GM12878 (cell line): ENCODE measurements at regions not wholly inside any gene's neighbourhood (a gene's known extent, or its start where the extent isn't known, plus 50 kb on each side); places are given as distances from the start of the nearest gene placed in this dataset.

Experiments used
- ATAC-seq: fragments of 200-7000 bp; cut with Tn5 transposase; 3 replicates; pipeline ENCODE4 v1.9.1; 2020; ENCODE audit warnings: mild to moderate bottlenecking, moderate library complexity
- BruUV-seq: library from RNA; stranded (reverse); fragments of 400-500 nt; replicated peaks from 2 replicates; lab custom pipeline; 2021; lab: Mats Ljungman, UMichigan
- CTCF ChIA-PET: fragments of 300-600 bp; sonication (Branson Sonifier 250); formaldehyde crosslinking; extraction: SDS; loops from one replicate; lab custom pipeline; 2021; ENCODE audit warnings: inconsistent platforms; lab: Yijun Ruan, JAX
- POLR2A ChIA-PET: fragments of 350-600 bp; formaldehyde crosslinking; extraction: SDS; loops from one replicate; lab custom pipeline; 2021; ENCODE audit warnings: inconsistent platforms; lab: Charles Lee
- RAD21 ChIA-PET: fragments of 300-600 bp; sonication (Branson Sonifier 250); formaldehyde crosslinking; loops from one replicate; lab custom pipeline; 2023; ENCODE audit warnings: antibody characterized with exemption; ENCODE audit not compliant: unreplicated experiment; lab: Charles Lee
- SMC1A ChIA-PET: fragments of 300-600 bp; sonication (Branson Sonifier 250); formaldehyde crosslinking; loops from one replicate; lab custom pipeline; 2023; ENCODE audit not compliant: unreplicated experiment, uncharacterized antibody; lab: Charles Lee
- DNase-seq: peaks from one replicate; pipeline ENCODE4 v3.0.0-alpha.2; 2011; ENCODE audit warnings: low read depth, low spot score
- FAIRE-seq: peaks from 3 replicates; lab custom pipeline; 2011; peaks lifted over from hg19 to GRCh38; lab: Jason Lieb, UNC
- H2AFZ ChIP-seq: 2 replicates; pipeline ENCODE4 v1.6.0; 2011; ENCODE audit warnings: low read depth, low read length, control low read depth; ENCODE audit not compliant: control insufficient read depth
- H3K27ac ChIP-seq: 2 replicates; pipeline ENCODE4 v1.5.1; 2011; ENCODE audit warnings: control low read depth; ENCODE audit not compliant: control insufficient read depth, insufficient read depth
- H3K27me3 ChIP-seq, 2 experiments: replicated peaks in 1 of 2; 2 replicates each; pipeline versions ENCODE4 v1.6.0 to v1.6.1; 2011; ENCODE audit warnings: low read length in 1 of 2; ENCODE audit not compliant: control insufficient read depth in 2 of 2, insufficient read depth in 2 of 2
- H3K36me3 ChIP-seq, 2 experiments: 2 replicates each; pipeline ENCODE4 v1.5.1; 2011; ENCODE audit warnings: low read length in 1 of 2; ENCODE audit not compliant: control insufficient read depth in 2 of 2, insufficient read depth in 2 of 2
- H3K4me1 ChIP-seq: 2 replicates; pipeline ENCODE4 v1.6.1; 2011; ENCODE audit warnings: mild to moderate bottlenecking, low read length, moderate library complexity, mixed read lengths; ENCODE audit not compliant: control insufficient read depth, insufficient read depth
- H3K4me2 ChIP-seq: 2 replicates; pipeline ENCODE4 v1.6.0; 2011; ENCODE audit warnings: control low read depth; ENCODE audit not compliant: control insufficient read depth, insufficient read depth
- H3K4me3 ChIP-seq: fragments of 200-600 bp; sonication (generic); 2 replicates; pipeline ENCODE4 v1.5.1; 2016
- H3K79me2 ChIP-seq: 2 replicates; pipeline ENCODE4 v1.6.0; 2011; ENCODE audit warnings: low read length; ENCODE audit not compliant: control insufficient read depth, insufficient read depth
- H3K9ac ChIP-seq: 2 replicates; pipeline ENCODE4 v1.8.0; 2011; ENCODE audit warnings: low read length, control low read depth, mixed read lengths; ENCODE audit not compliant: control insufficient read depth, insufficient read depth
- H3K9me3 ChIP-seq: replicated peaks from 3 replicates; pipeline ENCODE4 v1.5.1; 2011; ENCODE audit warnings: mild to moderate bottlenecking, low read length; ENCODE audit not compliant: control insufficient read depth, insufficient read depth
- H4K20me1 ChIP-seq: 2 replicates; pipeline ENCODE4 v1.6.0; 2011; ENCODE audit not compliant: control insufficient read depth, insufficient read depth
- CREB1 ChIP-seq: IDR thresholded peaks from 2 replicates; pipeline ENCODE4 v1.6.1; 2012; ENCODE audit warnings: low read depth, mild to moderate bottlenecking, inconsistent platforms
- GATAD2B ChIP-seq: fragments of 450-650 bp; conservative IDR thresholded peaks from 2 replicates; pipeline ENCODE4 v1.6.1; 2017; ENCODE audit warnings: low read depth, mild to moderate bottlenecking, moderate library complexity
- HDAC6 ChIP-seq: fragments of 200-600 bp; sonication (generic); IDR thresholded peaks from one replicate; pipeline ENCODE4 v1.8.0; 2017; ENCODE audit warnings: antibody characterized with exemption; ENCODE audit not compliant: unreplicated experiment
- RAD51 ChIP-seq: fragments of 450-650 bp; IDR thresholded peaks from 2 replicates; pipeline ENCODE4 v1.6.1; 2016; ENCODE audit warnings: moderate library complexity, mild to moderate bottlenecking, inconsistent platforms
- SMAD5 ChIP-seq: IDR thresholded peaks from 2 replicates; pipeline ENCODE4 v1.6.1; 2016; ENCODE audit warnings: antibody characterized with exemption, low read depth
- WGBS: methylation state at CpG from one replicate; pipeline ENCODE4 v1.1.6; 2016; ENCODE audit warnings: low lambda C conversion rate; ENCODE audit not compliant: insufficient replicate concordance, insufficient coverage; ENCODE audit errors: missing lambda C conversion rate; 5-methylcytosine and 5-hydroxymethylcytosine counted together
- in situ Hi-C: fragments of 300-500 bp; cut with MboI; formaldehyde crosslinking; loops from 9 replicates; pipeline ENCODE4 v1.14.3; 2018; ENCODE audit warnings: mixed read lengths
- intact Hi-C: fragments of 100-400 bp; cut with micrococcal nuclease; formaldehyde crosslinking; loops from one replicate; pipeline ENCODE4 v1.14.2; 2022; ENCODE audit not compliant: unreplicated experiment
- TF ChIP-seq, protein P1 (sequence below): fragments of 450-650 bp; IDR thresholded peaks from 2 replicates; pipeline ENCODE4 v1.6.1; 2018; ENCODE audit warnings: mild to moderate bottlenecking, low read depth, moderate library complexity; ENCODE audit not compliant: partially characterized antibody
- TF ChIP-seq, protein P2 (sequence below): fragments of 450-650 bp; IDR thresholded peaks from 2 replicates; pipeline ENCODE4 v1.6.1; 2014; ENCODE audit warnings: mild to moderate bottlenecking
- TF ChIP-seq, protein P3 (sequence below): IDR thresholded peaks from 2 replicates; pipeline ENCODE4 v1.6.1; 2012; ENCODE audit warnings: mild to moderate bottlenecking, low read depth, low read length
- TF ChIP-seq, protein P4 (sequence below): IDR thresholded peaks from 2 replicates; pipeline ENCODE4 v1.6.1; 2012; ENCODE audit warnings: low read depth, low read length, improper control_type of control experiment

DNA sequence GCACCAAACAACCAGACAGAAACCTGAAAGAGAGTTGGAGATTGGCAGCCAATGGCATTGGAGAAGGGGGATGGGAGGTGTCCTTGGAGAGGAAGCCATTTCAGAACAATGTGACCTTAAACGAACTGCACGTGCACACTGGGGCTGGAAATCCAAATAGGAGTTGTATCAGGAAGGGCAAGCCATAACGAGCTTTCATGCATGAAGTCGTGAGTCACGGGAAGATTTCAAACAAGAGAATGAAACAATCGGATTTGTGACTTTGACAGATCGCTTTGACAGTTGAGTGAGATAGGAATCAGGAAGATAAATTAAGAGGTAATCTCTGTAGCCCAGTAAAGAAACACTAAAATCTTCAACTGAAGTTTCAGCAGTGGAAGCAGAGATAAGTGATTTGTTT lies 445.8 kb upstream of the ZP4 start:
- H3K4me1 ChIP-seq: no peaks in the 10 kb centered on the region
- POLR2A ChIA-PET: no interaction called here
- no peak overlapping the region for H3K4me2 ChIP-seq
- SMC1A ChIA-PET: no interaction called here
- in situ Hi-C loops (no loop called here), intact Hi-C loops (no loop called here)
- no peaks in the 10 kb centered on the region for H3K36me3 ChIP-seq
- no peak overlapping the region for H3K4me3 ChIP-seq
- no peaks in the 10 kb centered on the region for H3K9me3 ChIP-seq
- no TSS peak for BruUV-seq
- H2AFZ ChIP-seq: no peak overlapping the region
- no peak overlapping the region for H3K27ac ChIP-seq
- FAIRE-seq: no peak
- no peak for ATAC-seq
- 35% methylated on average over 7 of the region's 7 CpGs for WGBS
- RAD21 ChIA-PET: no interaction called here
- no peaks in the 10 kb centered on the region for H4K20me1 ChIP-seq
- CTCF ChIA-PET: no interaction called here
- no peak overlapping the region for H3K9ac ChIP-seq
- TF ChIP-seq, protein P1, sequence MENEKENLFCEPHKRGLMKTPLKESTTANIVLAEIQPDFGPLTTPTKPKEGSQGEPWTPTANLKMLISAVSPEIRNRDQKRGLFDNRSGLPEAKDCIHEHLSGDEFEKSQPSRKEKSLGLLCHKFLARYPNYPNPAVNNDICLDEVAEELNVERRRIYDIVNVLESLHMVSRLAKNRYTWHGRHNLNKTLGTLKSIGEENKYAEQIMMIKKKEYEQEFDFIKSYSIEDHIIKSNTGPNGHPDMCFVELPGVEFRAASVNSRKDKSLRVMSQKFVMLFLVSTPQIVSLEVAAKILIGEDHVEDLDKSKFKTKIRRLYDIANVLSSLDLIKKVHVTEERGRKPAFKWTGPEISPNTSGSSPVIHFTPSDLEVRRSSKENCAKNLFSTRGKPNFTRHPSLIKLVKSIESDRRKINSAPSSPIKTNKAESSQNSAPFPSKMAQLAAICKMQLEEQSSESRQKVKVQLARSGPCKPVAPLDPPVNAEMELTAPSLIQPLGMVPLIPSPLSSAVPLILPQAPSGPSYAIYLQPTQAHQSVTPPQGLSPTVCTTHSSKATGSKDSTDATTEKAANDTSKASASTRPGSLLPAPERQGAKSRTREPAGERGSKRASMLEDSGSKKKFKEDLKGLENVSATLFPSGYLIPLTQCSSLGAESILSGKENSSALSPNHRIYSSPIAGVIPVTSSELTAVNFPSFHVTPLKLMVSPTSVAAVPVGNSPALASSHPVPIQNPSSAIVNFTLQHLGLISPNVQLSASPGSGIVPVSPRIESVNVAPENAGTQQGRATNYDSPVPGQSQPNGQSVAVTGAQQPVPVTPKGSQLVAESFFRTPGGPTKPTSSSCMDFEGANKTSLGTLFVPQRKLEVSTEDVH: no peak
- no peak for TF ChIP-seq HDAC6
- no peaks in the 10 kb centered on the region for H3K27me3 ChIP-seq
- H3K79me2 ChIP-seq: no peaks in the 10 kb centered on the region
- no peak for DNase-seq

DNA sequence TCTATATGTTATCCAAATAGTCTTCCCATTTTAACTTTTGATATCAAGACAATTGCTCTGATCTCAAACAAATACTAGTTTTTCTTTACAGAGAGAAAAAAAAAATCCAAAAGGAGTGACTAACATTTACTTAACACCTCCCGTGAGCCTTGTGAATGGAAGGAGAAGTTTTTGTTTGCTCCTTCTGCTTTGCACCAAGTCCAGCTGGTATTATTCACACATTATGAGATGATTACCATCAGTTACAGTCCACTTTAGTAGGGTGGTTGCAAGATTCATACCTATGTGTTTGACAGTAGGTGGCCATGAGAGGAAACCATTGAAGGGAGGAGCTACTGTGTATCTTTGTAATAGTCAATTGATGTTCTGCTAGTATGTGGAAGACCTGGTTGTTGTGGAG lies 443.4 kb upstream of the ZP4 start:
- ChIA-PET POLR2A (no interaction called here), RAD21 (no interaction called here), CTCF (no interaction called here), SMC1A (no interaction called here)
- Histone ChIP-seq H3K4me1 (no peaks in the 10 kb centered on the region), H3K9ac (no peak overlapping the region), H3K27ac (no peak overlapping the region), H3K27me3 (no peaks in the 10 kb centered on the region), H2AFZ (no peak overlapping the region), H3K4me2 (no peak overlapping the region), H3K36me3 (no peaks in the 10 kb centered on the region), H3K4me3 (no peak overlapping the region), H3K79me2 (no peaks in the 10 kb centered on the region), H4K20me1 (no peaks in the 10 kb centered on the region), H3K9me3 (no peaks in the 10 kb centered on the region)
- in situ Hi-C loops: no loop called here
- 22% methylated on average over 1 of the region's 1 CpG for WGBS
- ATAC-seq (no peak), FAIRE-seq (no peak), DNase-seq (no peak)
- intact Hi-C loops: no loop called here
- BruUV-seq: no TSS peak
- TF ChIP-seq GATAD2B (no peak), RAD51 (no peak), SMAD5 (no peak), CREB1 (no peak)
- TF ChIP-seq, protein P2, sequence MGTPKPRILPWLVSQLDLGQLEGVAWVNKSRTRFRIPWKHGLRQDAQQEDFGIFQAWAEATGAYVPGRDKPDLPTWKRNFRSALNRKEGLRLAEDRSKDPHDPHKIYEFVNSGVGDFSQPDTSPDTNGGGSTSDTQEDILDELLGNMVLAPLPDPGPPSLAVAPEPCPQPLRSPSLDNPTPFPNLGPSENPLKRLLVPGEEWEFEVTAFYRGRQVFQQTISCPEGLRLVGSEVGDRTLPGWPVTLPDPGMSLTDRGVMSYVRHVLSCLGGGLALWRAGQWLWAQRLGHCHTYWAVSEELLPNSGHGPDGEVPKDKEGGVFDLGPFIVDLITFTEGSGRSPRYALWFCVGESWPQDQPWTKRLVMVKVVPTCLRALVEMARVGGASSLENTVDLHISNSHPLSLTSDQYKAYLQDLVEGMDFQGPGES: no peak
- TF ChIP-seq, protein P3, sequence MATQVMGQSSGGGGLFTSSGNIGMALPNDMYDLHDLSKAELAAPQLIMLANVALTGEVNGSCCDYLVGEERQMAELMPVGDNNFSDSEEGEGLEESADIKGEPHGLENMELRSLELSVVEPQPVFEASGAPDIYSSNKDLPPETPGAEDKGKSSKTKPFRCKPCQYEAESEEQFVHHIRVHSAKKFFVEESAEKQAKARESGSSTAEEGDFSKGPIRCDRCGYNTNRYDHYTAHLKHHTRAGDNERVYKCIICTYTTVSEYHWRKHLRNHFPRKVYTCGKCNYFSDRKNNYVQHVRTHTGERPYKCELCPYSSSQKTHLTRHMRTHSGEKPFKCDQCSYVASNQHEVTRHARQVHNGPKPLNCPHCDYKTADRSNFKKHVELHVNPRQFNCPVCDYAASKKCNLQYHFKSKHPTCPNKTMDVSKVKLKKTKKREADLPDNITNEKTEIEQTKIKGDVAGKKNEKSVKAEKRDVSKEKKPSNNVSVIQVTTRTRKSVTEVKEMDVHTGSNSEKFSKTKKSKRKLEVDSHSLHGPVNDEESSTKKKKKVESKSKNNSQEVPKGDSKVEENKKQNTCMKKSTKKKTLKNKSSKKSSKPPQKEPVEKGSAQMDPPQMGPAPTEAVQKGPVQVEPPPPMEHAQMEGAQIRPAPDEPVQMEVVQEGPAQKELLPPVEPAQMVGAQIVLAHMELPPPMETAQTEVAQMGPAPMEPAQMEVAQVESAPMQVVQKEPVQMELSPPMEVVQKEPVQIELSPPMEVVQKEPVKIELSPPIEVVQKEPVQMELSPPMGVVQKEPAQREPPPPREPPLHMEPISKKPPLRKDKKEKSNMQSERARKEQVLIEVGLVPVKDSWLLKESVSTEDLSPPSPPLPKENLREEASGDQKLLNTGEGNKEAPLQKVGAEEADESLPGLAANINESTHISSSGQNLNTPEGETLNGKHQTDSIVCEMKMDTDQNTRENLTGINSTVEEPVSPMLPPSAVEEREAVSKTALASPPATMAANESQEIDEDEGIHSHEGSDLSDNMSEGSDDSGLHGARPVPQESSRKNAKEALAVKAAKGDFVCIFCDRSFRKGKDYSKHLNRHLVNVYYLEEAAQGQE: no peak
- TF ChIP-seq, protein P4, sequence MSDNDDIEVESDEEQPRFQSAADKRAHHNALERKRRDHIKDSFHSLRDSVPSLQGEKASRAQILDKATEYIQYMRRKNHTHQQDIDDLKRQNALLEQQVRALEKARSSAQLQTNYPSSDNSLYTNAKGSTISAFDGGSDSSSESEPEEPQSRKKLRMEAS: no peak
